ENCODE measurements at regions not wholly inside any gene's neighbourhood (a gene's known extent, or its start where the extent isn't known, plus 50 kb on each side); places are given as distances from the start of the nearest gene placed in this dataset.

DNA sequence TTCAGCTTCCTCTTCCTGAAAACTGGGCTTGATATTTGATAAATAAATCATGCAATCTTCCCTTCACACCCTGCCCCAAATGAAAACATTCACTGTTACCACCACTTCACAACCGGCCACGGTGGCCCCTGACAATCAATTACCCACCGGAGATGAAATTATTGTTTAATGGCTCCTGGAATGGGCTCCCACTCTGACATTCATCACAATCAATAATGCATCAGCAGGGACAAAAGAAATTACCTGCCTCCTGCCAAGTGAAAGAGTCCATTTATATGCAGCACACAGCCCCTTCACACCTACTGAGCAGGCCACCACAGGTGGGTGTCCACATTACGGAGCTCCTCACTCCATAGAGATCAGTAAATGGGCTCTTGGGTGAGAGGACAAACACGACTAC lies 193.5 kb upstream of the SNX19 start:
- no peaks in the 10 kb centered on the region for H3K36me3 ChIP-seq
- no peaks in the 10 kb centered on the region for H3K27me3 ChIP-seq
- H3K4me3 ChIP-seq, result no peak overlapping the region
- peaks cover 0 to 17% of the 10 kb centered on the region in 2 donors for H3K9me3 ChIP-seq
- TF ChIP-seq, protein P1, sequence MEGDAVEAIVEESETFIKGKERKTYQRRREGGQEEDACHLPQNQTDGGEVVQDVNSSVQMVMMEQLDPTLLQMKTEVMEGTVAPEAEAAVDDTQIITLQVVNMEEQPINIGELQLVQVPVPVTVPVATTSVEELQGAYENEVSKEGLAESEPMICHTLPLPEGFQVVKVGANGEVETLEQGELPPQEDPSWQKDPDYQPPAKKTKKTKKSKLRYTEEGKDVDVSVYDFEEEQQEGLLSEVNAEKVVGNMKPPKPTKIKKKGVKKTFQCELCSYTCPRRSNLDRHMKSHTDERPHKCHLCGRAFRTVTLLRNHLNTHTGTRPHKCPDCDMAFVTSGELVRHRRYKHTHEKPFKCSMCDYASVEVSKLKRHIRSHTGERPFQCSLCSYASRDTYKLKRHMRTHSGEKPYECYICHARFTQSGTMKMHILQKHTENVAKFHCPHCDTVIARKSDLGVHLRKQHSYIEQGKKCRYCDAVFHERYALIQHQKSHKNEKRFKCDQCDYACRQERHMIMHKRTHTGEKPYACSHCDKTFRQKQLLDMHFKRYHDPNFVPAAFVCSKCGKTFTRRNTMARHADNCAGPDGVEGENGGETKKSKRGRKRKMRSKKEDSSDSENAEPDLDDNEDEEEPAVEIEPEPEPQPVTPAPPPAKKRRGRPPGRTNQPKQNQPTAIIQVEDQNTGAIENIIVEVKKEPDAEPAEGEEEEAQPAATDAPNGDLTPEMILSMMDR (IDR thresholded peaks at IDR 0.05), result no peak
- no peak for DNase-seq (ENCODE audit: low spot score)
- H3K4me1 ChIP-seq, result no peaks in the 10 kb centered on the region
- no peak overlapping the region for H3K27ac ChIP-seq

DNA sequence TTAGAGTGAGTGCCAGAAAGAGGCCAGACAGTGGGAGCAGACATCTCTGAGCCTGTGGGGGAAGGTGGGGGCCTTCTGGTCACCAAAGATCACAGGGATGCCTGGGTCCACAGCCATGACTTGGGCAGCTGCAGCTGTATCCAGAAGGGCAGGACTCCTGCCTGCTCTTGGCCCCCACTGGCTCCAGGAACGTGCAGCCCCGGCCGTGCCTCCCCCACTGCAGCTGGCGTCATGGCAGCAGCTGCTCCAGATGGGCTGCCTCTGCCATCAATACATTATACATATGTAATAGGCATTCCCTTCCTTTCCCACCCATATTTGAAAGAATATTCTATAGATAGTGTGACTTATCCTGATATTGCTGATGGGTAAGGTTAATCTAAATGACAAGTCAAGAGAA lies 195.5 kb upstream of the SNX19 start:
- Histone ChIP-seq H3K36me3 (no peaks in the 10 kb centered on the region), H3K27me3 (no peaks in the 10 kb centered on the region), H3K27ac (no peak overlapping the region), H3K9me3 (peaks cover 0 to 17% of the 10 kb centered on the region in 2 donors), H3K4me1 (no peaks in the 10 kb centered on the region), H3K4me3 (no peak overlapping the region)
- TF ChIP-seq, protein P1 (IDR thresholded peaks at IDR 0.05), result no peak
- DNase-seq (ENCODE audit: low spot score), result no peak

DNA sequence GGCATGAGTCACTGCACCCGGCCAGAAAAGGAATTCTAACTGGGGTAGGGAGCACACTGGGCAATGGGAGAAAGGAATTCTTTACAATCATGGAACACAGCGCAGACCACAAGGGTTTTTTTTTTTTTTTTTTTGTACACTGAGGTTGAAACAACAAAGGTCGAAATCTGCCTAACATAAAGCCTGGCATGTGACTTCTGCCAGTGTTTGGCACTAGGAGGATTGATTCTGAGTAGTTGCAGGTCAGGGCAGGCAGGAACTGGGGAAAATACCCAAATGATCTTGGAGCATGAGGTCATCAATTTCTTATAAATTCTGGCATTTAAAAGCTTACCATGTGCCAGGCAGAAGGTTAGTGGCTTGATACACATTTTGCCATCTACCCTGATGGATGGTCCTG lies 202.0 kb upstream of the SNX19 start:
- no peak overlapping the region for H3K27ac ChIP-seq
- no peak for DNase-seq (ENCODE audit: low spot score)
- H3K36me3 ChIP-seq, result no peaks in the 10 kb centered on the region
- H3K9me3 ChIP-seq, result no peaks in the 10 kb centered on the region
- TF ChIP-seq, protein P1 (IDR thresholded peaks at IDR 0.05), result no peak
- H3K4me1 ChIP-seq, result no peaks in the 10 kb centered on the region
- H3K27me3 ChIP-seq, result no peaks in the 10 kb centered on the region
- no peak overlapping the region for H3K4me3 ChIP-seq

DNA sequence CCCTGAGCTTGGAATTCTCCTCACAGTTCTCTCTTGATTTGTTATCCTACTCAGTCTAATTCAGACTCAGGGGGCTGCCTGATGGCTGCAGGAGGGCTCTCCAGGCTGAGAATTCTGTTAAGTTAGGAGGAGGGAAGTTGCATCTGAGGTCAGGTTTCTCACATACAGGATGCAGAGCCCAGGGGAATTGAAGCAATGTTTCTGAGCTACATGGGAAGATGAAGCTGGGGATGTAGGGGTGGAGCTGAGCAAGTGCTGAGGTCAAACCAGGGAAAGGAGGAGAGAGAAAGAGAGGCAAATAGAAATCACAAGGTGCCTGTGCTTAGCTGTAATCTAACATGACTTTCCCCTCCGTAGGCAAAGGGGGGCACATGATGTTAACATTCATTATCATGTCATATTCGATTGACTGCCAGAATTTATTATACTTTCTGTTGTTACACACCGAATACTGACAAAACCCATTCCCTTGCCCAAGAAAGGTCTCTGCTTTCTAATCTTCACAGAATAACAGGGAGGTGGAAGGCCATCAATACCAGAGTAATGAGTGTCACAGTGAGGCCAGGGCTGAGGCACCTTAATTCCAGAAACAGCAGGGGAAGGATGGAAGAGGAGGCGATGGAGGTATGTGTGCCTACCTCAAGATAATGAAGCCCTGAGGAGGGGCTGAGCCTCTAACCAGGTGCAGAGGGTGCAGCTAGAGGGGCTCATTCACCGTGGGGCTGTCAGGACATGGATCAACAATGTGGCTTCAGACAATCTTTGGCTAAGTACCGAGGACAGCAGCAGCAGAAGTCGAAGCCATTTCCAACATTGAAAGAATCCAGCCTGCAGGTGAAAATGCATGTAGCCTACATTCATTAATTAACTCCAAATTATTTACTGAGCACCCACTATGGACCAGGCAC lies 205.4 kb upstream of the SNX19 start:
- no peak overlapping the region for H3K27ac ChIP-seq
- H3K4me3 ChIP-seq, result no peak overlapping the region
- H3K36me3 ChIP-seq, result no peaks in the 10 kb centered on the region
- H3K4me1 ChIP-seq, result no peaks in the 10 kb centered on the region
- TF ChIP-seq, protein P1 (IDR thresholded peaks at IDR 0.05), result no peak
- DNase-seq (ENCODE audit: low spot score), result no peak
- H3K9me3 ChIP-seq, result no peaks in the 10 kb centered on the region
- H3K27me3 ChIP-seq, result no peaks in the 10 kb centered on the region

DNA sequence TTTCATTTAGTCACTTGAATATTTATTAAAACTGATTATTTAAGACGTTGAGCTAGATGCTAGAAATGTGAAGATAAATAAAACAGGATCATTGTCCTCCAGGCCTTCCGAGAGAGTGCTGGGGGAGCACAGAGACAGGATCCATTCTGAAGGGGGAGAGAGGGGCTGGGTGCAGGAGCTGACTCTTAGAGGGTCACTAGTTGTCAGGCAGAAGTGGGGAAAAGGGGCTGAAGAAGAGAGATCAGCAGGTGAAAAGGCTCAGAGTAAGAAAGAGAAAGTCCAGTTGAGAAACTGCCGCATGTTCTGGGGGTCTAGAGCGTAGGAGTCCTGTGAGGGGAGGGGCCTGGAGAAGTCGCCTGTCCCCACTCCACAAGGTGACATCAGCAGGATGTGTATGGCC lies 206.2 kb upstream of the SNX19 start:
- H3K27me3 ChIP-seq, result no peaks in the 10 kb centered on the region
- H3K4me1 ChIP-seq, result no peaks in the 10 kb centered on the region
- DNase-seq (ENCODE audit: low spot score), result no peak
- no peak overlapping the region for H3K27ac ChIP-seq
- peaks cover 0 to 6% of the 10 kb centered on the region in 2 donors for H3K9me3 ChIP-seq
- no peak overlapping the region for H3K4me3 ChIP-seq
- no peaks in the 10 kb centered on the region for H3K36me3 ChIP-seq
- TF ChIP-seq, protein P1 (IDR thresholded peaks at IDR 0.05), result no peak

Measured in right atrium auricular region (tissue), 2 donors.